Smooth muscle cell (in vitro differentiated cells): ENCODE measurements at regions not wholly inside any gene's neighbourhood (a gene's known extent, or its start where the extent isn't known, plus 50 kb on each side); places are given as distances from the start of the nearest gene placed in this dataset.

Experiments
- DNase-seq: peaks from one replicate; lab custom pipeline; 2025; ENCODE audit not compliant: unreplicated experiment; lab: John Stamatoyannopoulos, UW
- H2AFZ ChIP-seq: fragments of 200-600 bp; sonication (generic); 2 replicates; pipeline ENCODE4 v1.6.0; 2016; ENCODE audit warnings: antibody characterized with exemption, low read depth, mild to moderate bottlenecking
- H3F3A ChIP-seq: fragments of 200-600 bp; sonication (generic); 2 replicates; pipeline ENCODE4 v1.6.0; 2017; ENCODE audit warnings: antibody characterized with exemption, low read depth
- H3K27ac ChIP-seq: fragments of 200-600 bp; sonication (generic); 2 replicates; pipeline ENCODE4 v1.5.1; 2016; ENCODE audit warnings: low read depth, mild to moderate bottlenecking
- H3K27me3 ChIP-seq: fragments of 200-600 bp; sonication (generic); 2 replicates; pipeline ENCODE4 v1.6.1; 2016; ENCODE audit warnings: low read depth, mild to moderate bottlenecking
- H3K36me3 ChIP-seq: fragments of 200-600 bp; sonication (generic); 2 replicates; pipeline ENCODE4 v1.5.1; 2016; ENCODE audit warnings: low read depth
- H3K4me1 ChIP-seq: fragments of 200-600 bp; sonication (generic); 2 replicates; pipeline ENCODE4 v1.5.1; 2016; ENCODE audit warnings: low read depth
- H3K4me2 ChIP-seq: fragments of 200-600 bp; sonication (generic); 2 replicates; pipeline ENCODE4 v1.6.0; 2016; ENCODE audit warnings: mild to moderate bottlenecking
- H3K4me3 ChIP-seq: fragments of 200-600 bp; sonication (generic); 2 replicates; pipeline ENCODE4 v1.5.1; 2016; ENCODE audit warnings: mild to moderate bottlenecking
- H3K79me2 ChIP-seq: fragments of 200-600 bp; sonication (generic); 2 replicates; pipeline ENCODE4 v1.6.0; 2016; ENCODE audit warnings: low read depth, mild to moderate bottlenecking
- H3K9ac ChIP-seq: fragments of 200-600 bp; sonication (generic); 2 replicates; pipeline ENCODE4 v1.6.0; 2016; ENCODE audit warnings: low read depth
- H3K9me3 ChIP-seq: fragments of 200-600 bp; sonication (generic); replicated peaks from 2 replicates; pipeline ENCODE4 v1.5.1; 2016; ENCODE audit warnings: low read depth
- H4K20me1 ChIP-seq: fragments of 200-600 bp; sonication (generic); 2 replicates; pipeline ENCODE4 v1.6.0; 2016; ENCODE audit warnings: low read depth
- CTCF ChIP-seq: fragments of 200-600 bp; sonication (generic); IDR thresholded peaks from 2 replicates; pipeline ENCODE4 v1.5.1; 2017; ENCODE audit warnings: borderline replicate concordance, mild to moderate bottlenecking, antibody characterized with exemption; ENCODE audit not compliant: insufficient read depth, poor library complexity, severe bottlenecking
- WGBS: methylation state at CpG from one replicate; pipeline ENCODE4 v1.1.7; 2016; ENCODE audit warnings: low lambda C conversion rate; 5-methylcytosine and 5-hydroxymethylcytosine counted together

GRCh38 chr5:68445257-68446069 lies 229.9 kb downstream of the PIK3R1 start:
- Histone ChIP-seq H2AFZ (no peak overlapping the region), H3K9ac (no peak overlapping the region), H3K9me3 (no peaks in the 10 kb centered on the region), H3K36me3 (no peaks in the 10 kb centered on the region), H3K79me2 (no peaks in the 10 kb centered on the region), H3K4me1 (peaks cover 3% of the 10 kb centered on the region), H3K27me3 (no peaks in the 10 kb centered on the region), H3K27ac (no peak overlapping the region), H3F3A (no peaks in the 10 kb centered on the region), H3K4me2 (no peak overlapping the region), H4K20me1 (no peaks in the 10 kb centered on the region), H3K4me3 (no peak overlapping the region)
- no peak for TF ChIP-seq CTCF
- no peak for DNase-seq
- 84% methylated on average over 6 of the region's 6 CpGs for WGBS

- H2AFZ ChIP-seq, result no peak overlapping the region
Observed at GRCh38 chr5:68446070-68446357, 230.5 kb downstream of the PIK3R1 start.

GRCh38 chr5:68446487-68446894 lies 230.9 kb downstream of the PIK3R1 start:
- H3K27me3 ChIP-seq, result no peaks in the 10 kb centered on the region
- 95% methylated on average over 1 of the region's 1 CpG for WGBS

More at GRCh38 chr5:68446070-68446357, 230.5 kb downstream of the PIK3R1 start:
- Histone ChIP-seq H3F3A (no peaks in the 10 kb centered on the region), H3K9ac (no peak overlapping the region), H3K27me3 (no peaks in the 10 kb centered on the region), H3K4me1 (peaks cover 3% of the 10 kb centered on the region), H3K27ac (no peak overlapping the region), H3K4me2 (no peak overlapping the region), H3K4me3 (no peak overlapping the region), H3K79me2 (no peaks in the 10 kb centered on the region), H3K9me3 (no peaks in the 10 kb centered on the region), H4K20me1 (no peaks in the 10 kb centered on the region), H3K36me3 (no peaks in the 10 kb centered on the region)
- no peak for DNase-seq
- 77% methylated on average over 1 of the region's 1 CpG for WGBS
- TF ChIP-seq CTCF, result no peak

More at GRCh38 chr5:68446487-68446894, 230.9 kb downstream of the PIK3R1 start:
- Histone ChIP-seq H3K4me1 (peaks cover 3% of the 10 kb centered on the region), H3F3A (no peaks in the 10 kb centered on the region), H3K27ac (no peak overlapping the region), H3K9ac (no peak overlapping the region), H3K79me2 (no peaks in the 10 kb centered on the region), H2AFZ (no peak overlapping the region), H3K4me2 (no peak overlapping the region), H3K4me3 (no peak overlapping the region), H3K9me3 (no peaks in the 10 kb centered on the region), H3K36me3 (no peaks in the 10 kb centered on the region), H4K20me1 (no peaks in the 10 kb centered on the region)
- TF ChIP-seq CTCF, result no peak
- no peak for DNase-seq
